HFFc6 (cell line): ENCODE measurements at regions not wholly inside any gene's neighbourhood (a gene's known extent, or its start where the extent isn't known, plus 50 kb on each side); places are given as distances from the start of the nearest gene placed in this dataset.

ENCODE experiments used
- DNase-seq: peaks from one replicate; pipeline ENCODE4 v3.0.0-alpha.2; 2018
- H3K27ac Mint-ChIP-seq: 2 replicates; pipeline ENCODE4 v1.8.0; 2020; ENCODE audit warnings: mild to moderate bottlenecking, mixed read lengths
- H3K27me3 Mint-ChIP-seq: 2 replicates; pipeline ENCODE4 v1.8.0; 2021; ENCODE audit warnings: mild to moderate bottlenecking, moderate library complexity, mixed read lengths; ENCODE audit not compliant: insufficient read depth
- H3K36me3 Mint-ChIP-seq: 2 replicates; pipeline ENCODE4 v1.8.0; 2021; ENCODE audit warnings: low read depth, mixed read lengths
- H3K4me1 Mint-ChIP-seq: 2 replicates; pipeline ENCODE4 v1.8.0; 2020; ENCODE audit warnings: low read depth, mixed read lengths
- H3K4me3 Mint-ChIP-seq: 2 replicates; pipeline ENCODE4 v1.8.0; 2020; ENCODE audit warnings: mild to moderate bottlenecking, moderate library complexity, mixed read lengths
- H3K9me3 Mint-ChIP-seq: 2 replicates; pipeline ENCODE4 v1.8.0; 2020; ENCODE audit warnings: mild to moderate bottlenecking, mixed read lengths
- CTCF ChIP-seq: fragments of 200-600 bp; sonication (generic); IDR thresholded peaks from 2 replicates; pipeline ENCODE4 v1.5.0; 2021; ENCODE audit warnings: antibody characterized with exemption, mild to moderate bottlenecking

DNA sequence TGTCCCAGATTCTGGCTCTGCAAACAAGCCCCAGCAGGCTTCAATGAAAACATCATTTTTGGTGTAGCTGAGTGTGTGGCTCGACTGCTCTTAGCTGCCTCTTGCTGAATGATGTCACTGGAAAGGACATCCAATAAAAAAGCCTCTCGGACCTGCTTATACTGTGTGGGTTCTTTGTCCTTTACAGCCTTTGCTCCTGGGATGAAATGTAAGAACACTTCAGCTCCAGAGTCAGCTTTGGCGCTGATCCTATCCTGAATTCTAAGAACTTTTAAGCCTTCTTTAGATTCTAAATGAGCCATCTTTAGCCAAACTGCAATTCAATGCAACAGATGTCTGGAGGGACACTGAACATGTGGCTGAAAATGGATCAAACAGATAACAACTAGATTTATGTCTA is 404.6 kb upstream of the C9orf72 start:
- DNase-seq = no peak
- Mint-ChIP-seq H3K27ac (no peak overlapping the region), H3K27me3 (no peaks in the 10 kb centered on the region), H3K4me3 (no peak overlapping the region), H3K36me3 (no peaks in the 10 kb centered on the region), H3K4me1 (no peaks in the 10 kb centered on the region), H3K9me3 (peaks cover 21% of the 10 kb centered on the region)
- no peak for TF ChIP-seq CTCF

DNA sequence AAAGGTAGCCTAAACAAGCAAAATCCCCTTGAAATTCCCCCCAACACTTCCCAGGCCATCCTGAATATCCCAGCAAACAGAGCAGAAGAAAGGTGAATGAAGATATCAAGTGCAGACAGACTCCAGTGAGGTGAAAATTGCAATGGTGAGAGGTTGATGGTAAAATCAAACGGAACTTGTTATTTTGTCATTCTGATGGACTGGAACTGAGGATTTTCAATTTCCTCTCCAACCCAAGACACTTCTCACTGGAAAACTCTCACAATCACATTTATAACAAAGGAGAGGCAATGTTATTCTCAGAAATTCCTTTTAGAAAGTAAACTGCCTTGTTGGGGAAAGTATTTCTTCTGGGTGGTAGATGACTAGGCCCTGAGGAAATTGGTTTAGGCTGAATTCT is 412.4 kb upstream of the C9orf72 start:
- H3K9me3 Mint-ChIP-seq = peaks cover 58% of the 10 kb centered on the region
- no peak for DNase-seq
- H3K4me1 Mint-ChIP-seq = no peaks in the 10 kb centered on the region
- H3K36me3 Mint-ChIP-seq = no peaks in the 10 kb centered on the region; the same call in 1 of the 2 replicates
- peaks cover 1% of the 10 kb centered on the region; the same call in 1 of the 2 replicates for H3K27me3 Mint-ChIP-seq
- no peak overlapping the region for H3K4me3 Mint-ChIP-seq
- H3K27ac Mint-ChIP-seq = no peak overlapping the region
- no peak for TF ChIP-seq CTCF

- H3K27ac Mint-ChIP-seq = no peak overlapping the region
- TF ChIP-seq CTCF = no peak
- peaks cover 1% of the 10 kb centered on the region; the same call in 1 of the 2 replicates for H3K27me3 Mint-ChIP-seq
- H3K4me3 Mint-ChIP-seq = no peak overlapping the region
- no peaks in the 10 kb centered on the region for H3K36me3 Mint-ChIP-seq
- DNase-seq = no peak
- H3K4me1 Mint-ChIP-seq = no peaks in the 10 kb centered on the region
- H3K9me3 Mint-ChIP-seq = peaks cover 33% of the 10 kb centered on the region
Observed at GRCh38 chr9:27990524-27990923, 417.2 kb upstream of the C9orf72 start.

GRCh38 chr9:27991221-27991620 is 417.9 kb upstream of the C9orf72 start:
- Mint-ChIP-seq H3K27ac (no peak overlapping the region), H3K36me3 (no peaks in the 10 kb centered on the region), H3K4me1 (no peaks in the 10 kb centered on the region), H3K4me3 (no peak overlapping the region), H3K27me3 (peaks cover 1% of the 10 kb centered on the region; the same call in 1 of the 2 replicates), H3K9me3 (peaks cover 27% of the 10 kb centered on the region)
- no peak for TF ChIP-seq CTCF
- no peak for DNase-seq

GRCh38 chr9:28001096-28001495 is 427.8 kb upstream of the C9orf72 start:
- H3K36me3 Mint-ChIP-seq = no peaks in the 10 kb centered on the region
- H3K9me3 Mint-ChIP-seq = peaks cover 34% of the 10 kb centered on the region

More at GRCh38 chr9:28001096-28001495, 427.8 kb upstream of the C9orf72 start:
- Mint-ChIP-seq H3K4me1 (no peaks in the 10 kb centered on the region), H3K27me3 (no peaks in the 10 kb centered on the region), H3K4me3 (no peak overlapping the region), H3K27ac (no peak overlapping the region)
- DNase-seq = no peak
- no peak for TF ChIP-seq CTCF
